NCI-H82 treated with DMSO at 0.1 percent for 48 hours (cell line): ENCODE measurements at regions not wholly inside any gene's neighbourhood (a gene's known extent, or its start where the extent isn't known, plus 50 kb on each side); places are given as distances from the start of the nearest gene placed in this dataset.

Experiments used
- DNase-seq: peaks from one replicate; lab custom pipeline; 2025; ENCODE audit not compliant: unreplicated experiment; lab: John Stamatoyannopoulos, UW

DNA sequence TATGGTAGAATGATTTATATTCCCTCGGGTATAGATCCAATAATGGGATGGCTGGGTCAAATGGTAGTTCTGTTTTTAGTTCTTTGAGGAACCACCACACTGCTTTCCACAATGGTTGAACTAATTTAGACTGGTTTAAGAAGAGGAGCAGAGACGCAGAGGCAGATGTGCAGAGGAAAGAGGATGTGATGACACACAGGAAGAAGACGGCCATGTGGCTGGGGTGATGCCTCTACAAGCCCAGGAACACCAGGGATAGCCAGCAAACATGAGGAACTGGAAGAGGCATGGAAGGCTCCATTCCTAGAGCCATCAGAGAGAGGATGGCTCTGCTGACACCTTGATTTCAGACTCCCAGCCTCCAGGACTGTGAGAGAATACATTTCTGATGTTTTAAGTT lies 218.3 kb upstream of the DTNBP1 start:
- DNase-seq, result no peak

DNA sequence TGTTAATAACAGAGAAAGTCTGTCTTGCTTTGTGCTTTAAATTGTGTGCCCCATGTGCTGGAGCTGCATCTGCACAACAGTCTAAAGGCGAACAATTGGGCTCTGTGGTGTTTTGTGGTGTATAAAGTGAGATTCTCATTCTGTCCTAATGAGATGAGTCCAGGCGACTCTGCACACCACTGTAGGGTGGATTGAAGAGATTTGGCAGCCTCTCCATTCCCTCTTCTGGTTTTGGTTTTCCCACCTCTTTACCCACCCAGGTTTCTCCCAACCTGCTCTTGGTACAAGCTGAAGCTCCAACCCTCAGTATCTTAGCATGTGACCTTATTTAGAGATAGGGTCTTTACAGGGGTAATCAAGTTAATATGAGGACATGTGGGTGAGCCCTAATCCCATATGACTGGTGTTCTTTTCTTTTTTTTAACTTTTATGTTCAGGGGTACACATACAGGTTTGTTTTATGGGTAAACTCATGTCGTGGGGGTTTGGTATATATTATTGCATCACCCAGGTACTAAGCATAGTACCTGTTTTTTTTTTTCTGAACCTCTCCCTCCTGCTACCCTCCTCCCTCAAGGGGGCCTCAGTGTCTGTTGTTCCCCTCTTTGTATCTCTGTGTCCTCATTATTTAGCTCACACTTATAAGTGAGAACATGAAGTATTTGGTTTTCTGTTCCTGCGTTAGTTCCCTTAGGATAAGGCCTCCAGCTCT lies 217.6 kb upstream of the DTNBP1 start:
- no peak for DNase-seq

DNA sequence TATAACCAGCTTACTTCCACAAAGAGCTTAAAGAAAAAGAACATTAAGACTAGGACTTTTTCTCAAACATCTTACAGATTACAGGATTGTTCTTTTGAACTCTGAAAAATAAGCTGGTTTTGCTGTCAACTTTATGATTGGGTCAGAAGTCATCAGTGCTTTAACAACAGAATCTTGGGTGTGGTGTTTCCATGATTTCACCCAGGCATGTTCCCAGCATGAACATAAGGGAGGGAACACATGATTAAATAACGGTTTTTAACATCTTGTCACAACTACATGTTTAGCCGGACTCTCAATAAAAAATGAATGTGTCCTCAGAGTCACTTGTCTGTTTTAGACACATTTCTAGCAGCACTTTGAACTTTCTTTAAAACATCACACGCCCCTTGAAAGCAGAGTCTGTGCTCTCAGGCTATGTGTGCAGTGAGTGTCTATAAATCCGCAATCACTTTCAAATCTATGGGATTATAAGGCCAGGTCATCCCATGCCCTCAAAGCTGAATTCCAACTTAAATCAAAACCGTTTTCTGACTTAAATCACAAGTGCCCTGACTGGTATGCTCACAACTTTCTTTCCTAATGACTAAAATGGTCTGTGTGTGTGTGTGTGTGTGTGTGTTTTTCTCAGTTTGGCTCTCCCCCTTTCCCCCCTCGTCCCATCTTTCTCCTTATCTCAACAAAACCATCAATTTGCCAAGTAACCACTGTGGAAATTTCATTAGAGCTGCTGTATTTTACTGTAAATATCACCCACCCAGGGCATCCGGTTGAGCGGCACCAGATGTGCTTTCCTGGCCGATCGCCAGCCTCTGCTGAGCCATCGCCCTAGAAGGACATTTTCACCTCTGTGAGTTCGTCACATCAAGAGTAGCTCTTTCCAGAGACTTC lies 216.8 kb upstream of the DTNBP1 start:
- DNase-seq, result peak; percentile 31

DNA sequence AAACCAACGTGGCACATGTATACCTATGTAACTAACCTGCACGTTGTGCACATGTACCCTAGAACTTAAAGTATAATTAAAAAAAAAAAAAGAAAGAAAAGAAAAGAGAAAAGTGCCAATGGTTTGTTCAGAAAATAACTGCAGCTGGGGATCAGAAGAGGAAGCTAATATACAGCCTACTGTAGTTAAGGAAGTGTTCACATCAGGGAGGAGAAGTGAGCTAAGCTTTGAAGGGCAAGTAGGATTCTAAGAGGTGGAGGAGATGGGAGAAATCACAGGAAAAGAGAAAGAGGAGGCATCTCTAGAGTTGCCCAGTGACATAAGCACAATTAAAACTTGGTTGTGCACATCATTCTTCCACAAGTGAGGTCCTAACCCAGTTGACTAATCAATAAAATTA lies 214.4 kb upstream of the DTNBP1 start:
- no peak for DNase-seq

DNA sequence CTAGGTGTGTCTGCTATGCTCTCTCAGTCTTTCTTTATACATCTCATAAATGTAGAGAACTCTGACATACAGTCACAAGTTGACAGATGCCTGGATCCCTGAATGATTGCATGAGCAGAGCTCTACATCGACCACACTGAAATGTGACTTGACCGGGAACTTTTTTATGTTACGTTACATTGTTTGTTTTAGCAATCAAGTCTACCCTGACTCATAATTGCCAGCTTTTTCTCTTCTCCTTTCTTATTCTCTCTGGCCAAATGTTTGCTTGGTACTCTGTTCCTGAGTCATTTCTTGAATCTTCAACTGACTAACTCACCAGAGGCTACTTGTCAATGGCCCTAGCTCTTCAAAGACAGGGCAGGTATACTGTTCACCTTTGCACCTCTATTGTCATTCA lies 213.6 kb upstream of the DTNBP1 start:
- DNase-seq, result no peak

DNA sequence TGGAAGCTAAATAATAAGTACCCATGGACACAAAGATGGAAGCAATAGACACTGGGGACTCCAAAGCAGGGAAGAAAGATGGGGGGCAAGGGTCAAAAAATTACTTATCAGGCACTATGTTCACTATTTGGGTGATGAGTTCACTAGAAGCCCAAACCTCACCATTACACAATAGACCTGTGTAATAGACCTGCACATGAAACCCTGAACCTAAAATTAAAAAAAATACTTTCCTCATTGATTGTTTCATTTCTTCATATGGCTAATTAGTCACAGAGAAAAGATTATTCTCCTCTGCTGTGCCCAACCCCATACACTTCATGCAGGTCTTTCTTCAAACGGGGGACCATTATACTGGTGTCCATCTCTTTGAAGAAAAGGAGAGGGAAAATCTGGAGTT lies 213.0 kb upstream of the DTNBP1 start:
- DNase-seq, result no peak

DNA sequence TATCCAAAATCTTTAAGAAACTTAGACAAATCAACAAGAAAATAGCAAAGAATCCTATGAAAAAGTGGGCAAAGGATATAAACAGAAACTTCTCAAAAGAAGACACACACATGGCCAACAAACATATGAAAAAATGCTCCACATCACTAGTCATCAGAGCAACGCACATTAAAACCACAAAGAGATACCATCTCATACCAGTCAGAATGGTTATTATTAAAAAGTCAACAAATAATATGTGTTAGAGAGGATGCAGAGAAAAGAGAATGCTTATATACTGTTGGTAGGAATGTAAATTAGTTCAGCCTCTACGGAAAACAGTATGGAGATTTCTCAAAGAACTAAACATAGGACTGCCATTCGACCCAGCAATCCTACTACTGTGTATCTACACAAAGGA lies 212.0 kb upstream of the DTNBP1 start:
- no peak for DNase-seq

DNA sequence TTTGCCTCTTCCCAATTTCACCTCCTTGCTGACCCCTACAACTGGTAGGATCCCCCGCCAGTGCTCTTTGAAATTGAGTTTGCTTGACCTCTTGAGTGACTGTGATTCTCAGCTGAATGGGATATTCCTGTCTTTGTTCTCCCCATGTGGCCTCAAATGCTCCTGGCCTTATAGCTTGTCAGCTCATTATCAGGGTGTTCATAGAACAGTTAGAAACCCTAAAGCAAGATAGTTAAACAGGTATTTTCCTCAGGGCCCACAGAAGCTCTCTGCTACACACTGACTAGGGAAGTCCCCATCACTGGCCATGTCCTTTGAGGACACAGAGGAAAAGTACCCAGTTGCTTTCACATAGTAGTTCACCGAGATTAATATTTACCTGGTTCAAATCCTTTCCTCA lies 211.5 kb upstream of the DTNBP1 start:
- DNase-seq, result no peak

DNA sequence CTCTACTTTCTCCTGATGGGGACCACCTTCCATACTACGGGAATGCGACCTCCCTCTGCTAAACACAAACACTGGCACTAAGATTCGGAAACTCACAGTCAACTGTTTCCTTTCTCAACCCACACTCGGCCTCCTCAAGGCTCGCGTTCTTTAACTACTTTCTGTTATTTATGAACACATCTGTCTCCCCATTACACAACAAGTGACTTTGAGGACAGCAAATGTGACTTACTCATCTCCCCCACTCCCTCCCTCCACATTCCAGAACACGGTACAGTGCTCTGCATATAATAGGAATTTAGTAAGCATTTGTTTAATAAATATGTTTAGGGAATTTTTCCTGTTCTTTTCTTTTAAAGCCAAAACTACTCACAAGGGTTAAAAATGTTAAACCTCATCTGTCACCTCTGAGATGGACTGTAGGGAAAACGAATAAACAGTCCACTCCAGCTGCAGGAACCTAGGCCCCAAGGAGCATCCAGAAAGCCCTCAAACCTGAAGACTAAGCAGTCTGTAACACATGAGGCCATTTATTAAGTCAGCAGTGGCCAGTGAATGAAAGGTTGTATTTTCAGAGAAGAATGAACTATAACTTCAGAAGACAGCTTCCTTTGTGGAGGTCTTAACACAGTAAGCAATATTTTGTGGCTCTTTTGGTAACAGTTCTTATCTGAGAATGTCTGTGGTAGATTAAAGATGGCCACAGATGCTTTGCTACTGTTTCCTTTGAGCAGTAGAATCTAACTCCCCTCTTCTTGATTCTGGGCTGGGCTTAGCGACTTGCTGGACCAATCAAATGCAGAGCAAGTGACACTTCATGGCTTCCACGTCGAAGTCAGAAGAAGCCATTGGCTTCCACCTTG lies 209.6 kb upstream of the DTNBP1 start:
- DNase-seq, result no peak

DNA sequence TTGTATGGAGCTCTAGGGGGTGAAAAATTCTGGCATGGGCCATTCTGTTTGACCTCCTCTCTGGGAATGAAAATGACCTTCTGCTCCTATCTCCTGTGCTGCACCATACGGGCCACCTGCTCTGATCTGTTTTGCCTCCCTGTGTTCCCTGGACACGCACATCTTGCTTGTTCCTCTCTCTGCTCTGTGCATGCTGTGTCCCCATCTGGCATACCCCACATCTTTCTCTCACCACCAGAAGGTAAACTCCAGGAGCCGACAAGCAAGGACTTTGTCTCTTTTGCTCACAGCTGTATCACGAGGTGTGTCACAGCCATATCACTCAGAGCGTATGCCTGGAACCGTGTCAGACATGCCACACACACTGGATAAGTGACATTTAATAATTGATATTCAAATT lies 208.4 kb upstream of the DTNBP1 start:
- no peak for DNase-seq

DNA sequence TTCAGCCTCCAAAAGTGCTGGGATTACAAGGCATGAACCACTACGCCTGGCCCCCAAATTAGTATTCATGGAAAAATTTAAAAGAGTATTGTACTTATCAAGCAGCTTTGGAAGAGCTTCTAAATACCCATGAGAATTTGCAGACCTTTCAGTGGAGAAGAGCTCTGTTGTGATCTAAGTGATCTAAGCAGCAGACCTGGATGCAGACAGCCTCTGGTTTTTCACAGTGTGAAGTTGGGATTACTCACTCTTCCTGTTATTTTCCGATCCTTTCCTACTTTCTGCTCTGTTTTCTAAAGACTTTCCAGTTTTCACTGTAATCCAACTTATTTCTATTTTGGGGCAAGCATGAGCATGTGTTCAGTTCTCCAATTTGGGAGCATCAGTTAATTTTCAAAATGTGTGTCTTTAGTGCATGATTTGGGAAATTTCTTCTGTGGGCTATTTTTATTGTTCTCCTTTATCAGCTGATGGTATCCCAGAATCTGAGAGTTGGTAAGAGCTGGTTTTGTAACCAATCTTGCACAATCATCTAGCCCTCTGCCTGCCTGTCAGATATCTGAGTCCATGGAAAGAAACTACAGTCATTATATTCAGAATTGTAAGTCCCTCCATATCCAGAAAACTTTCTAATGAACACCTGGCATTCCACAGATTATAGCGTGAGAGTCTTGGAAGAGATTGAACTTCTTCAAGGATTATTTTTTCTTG lies 207.7 kb upstream of the DTNBP1 start:
- no peak for DNase-seq

DNA sequence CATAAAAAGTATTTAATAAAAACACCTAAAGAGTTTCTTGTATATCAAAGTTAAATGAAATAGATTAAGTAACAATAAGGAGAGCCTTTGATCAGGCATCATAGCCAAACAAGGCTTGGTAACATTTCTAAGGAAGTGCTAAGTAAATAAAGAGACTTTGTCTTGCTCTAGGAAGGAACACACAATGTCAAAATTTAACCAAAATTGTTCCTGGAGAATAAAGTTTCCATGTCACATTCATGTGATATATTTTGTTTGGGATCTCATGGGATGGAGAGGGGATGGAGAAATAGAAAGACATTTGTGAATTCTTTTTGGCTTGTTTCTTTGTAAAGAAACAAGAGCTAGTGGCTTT lies 201.9 kb upstream of the DTNBP1 start:
- no peak for DNase-seq

DNA sequence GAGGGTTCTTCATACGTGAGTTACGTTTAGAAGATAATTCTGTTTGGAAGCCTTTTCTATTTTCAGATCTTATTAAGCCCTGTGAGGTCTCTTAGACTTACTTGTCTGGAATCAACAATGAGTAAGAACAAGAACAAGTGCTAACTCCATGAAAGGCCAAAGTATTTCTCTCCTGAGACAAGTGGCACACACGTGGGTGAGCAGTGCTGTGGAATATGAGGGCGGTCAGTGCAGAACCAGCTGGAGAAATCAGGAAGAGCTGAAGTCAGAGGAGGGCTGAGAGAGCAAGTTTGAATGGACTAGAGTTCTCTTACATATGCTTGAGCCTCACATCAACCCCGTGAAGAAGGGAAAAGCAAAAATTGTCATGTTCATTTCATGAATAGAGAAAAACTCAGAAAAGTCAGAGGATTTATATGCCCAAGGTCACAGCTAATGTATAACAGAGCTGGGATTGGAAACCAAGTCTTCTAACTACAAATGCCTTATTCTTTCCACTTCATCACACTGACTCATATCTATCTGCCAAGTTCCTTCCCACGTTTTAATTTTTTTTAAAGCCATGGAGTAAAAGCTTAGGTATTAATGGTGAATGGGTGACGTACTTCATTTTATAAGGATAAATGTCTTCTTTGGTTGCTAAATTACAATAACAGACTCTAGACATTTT lies 201.3 kb upstream of the DTNBP1 start:
- DNase-seq, result no peak

DNA sequence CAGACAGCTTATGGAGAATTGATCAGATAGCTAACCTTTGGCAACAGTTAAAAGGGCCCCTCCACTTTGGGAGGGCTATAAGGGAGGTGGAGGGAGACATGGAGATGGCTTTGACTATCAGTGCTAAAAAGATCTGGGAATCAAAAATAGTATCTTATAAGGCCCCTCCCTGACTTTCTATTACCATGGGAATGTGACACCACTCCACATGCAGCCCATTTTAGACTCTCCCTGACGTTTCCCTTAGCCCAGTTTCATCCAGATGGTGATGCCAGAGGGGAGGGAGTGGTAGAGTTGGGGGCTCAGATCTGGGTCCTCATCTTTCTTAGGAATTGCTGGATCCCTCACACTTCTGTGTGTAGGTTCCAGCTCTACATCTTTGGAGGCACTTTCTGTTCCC lies 200.0 kb upstream of the DTNBP1 start:
- no peak for DNase-seq

DNA sequence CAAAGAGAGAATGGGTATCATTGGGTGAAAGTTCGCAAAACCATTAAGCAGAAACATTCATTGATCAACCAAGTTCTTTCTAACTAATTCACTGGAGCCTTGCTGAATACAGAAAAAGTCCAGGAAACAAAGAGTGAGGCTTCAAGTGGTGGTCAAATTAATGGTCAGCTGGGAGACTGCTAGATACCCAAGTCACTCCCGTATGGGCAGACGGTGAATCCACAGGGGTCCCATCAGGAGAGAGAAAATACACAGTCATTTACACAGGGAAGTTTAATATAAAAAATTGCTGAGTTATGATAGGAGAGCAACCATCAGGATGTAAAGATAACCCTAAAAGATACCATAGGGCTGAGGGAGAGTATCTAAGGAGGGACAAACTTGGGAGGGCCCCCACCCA lies 198.7 kb upstream of the DTNBP1 start:
- no peak for DNase-seq

DNA sequence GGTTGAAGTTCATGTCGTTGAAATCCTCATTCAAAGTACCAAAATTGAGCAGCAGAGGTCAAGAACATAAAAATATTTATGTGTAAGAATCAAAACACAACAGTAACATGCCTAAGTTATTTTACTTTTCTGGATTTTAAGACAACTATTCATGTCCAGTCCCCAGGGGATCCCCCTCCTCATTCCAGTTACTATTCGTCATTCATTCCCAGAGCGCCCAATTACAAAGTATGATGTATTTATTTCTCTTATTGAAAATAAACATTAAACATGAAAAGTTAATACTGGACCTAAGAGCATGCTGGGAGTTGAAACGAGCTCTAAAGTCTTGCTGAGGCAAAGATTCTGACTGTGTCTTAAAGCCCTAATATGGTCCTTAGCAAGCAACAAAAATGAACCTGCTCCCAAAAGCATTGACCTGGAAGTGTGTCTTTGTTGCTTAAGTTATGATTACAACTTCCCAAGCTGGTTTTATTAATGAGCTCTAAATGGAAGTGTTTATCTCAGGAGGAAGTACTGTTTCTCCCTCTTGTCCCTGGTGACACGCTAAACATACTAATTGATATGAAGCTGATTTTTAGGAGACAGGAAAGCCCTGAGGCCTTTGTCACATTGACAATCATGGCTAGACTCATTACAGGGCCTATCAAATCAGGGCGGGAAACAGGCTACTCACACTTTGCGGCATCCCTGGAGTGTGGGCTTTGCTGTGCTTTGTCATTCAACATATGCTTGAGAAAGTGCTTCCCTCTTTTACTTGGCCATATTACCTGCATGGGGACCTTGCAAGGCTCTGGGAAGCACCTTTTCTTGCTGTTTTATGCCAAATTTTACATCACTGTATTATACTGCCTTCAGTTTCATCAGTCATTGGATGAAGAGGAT lies 192.2 kb upstream of the DTNBP1 start:
- no peak for DNase-seq

DNA sequence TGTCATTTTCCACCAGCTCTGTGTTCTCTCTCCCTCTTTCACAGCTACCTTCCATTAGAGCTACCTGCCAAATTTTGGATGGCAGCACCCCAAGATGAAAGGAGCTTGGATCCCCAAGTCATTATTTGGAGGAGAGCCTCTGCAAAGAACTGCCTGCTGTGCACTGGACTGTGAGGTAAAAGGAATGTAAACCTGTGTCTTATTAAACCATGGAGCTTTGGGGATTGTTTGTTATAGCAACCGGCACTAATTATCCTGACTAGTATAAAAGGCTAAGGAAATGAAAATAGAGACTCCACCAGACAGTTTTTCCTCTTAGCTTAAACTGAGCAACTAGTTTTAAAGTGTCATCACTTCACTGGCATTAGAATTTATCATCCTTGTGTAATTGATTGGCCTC lies 191.6 kb upstream of the DTNBP1 start:
- no peak for DNase-seq

DNA sequence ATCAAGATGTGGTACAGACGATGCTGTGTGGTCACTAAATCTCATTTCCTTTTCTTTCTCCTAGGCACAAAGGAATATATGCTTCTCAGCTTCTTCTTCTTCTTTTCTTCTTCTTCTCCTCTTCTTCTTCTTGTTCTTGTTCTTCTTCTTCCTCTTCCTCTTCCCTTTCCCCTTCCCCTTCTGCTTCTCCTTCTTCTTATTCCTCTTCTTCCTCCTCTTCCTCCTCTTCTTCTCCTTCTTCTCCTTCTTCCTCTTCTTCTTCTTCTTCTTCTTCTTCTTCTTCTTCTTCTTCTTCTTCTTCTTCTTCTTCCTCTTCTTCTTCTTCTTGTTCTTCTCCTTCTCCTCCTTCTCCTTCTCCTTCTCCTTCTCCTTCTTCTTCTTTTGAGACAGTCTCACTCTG lies 190.4 kb upstream of the DTNBP1 start:
- no peak for DNase-seq

DNA sequence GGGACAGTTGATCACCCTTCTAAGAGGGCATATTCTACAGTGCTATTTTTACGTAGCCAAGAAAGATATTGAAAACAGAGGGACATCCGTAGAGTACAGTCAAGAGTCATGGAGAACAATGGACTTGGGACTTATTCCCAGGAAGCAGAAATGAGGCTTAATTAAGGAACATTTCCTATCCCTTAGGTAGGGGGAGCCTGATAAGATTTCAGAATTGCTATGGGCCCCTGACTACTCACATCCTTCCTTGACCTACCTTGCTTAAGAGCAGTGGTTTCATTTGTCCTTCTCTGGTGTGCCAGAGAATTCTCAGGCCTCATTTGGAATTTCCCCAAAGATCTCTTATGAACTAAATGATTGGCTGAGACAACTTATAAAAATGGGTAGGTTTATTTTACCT lies 189.5 kb upstream of the DTNBP1 start:
- no peak for DNase-seq

DNA sequence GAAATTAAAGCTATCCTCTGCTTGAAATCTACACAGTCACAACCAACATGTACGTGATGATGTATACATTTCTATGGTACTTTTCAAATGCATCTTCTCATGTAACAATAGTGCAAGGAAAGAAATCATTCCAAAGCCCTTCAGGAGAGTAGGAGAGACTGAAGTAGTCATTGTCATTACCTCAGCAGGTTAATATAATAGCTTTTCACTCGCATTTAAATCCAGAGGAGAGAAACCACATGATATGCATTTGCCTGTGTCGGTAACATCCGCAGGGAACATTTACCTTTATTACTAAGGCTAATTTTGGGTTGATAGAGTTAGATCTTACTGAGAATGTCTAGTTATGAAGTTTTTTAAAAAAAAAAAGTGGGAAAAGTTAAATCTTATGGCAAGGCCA lies 186.6 kb upstream of the DTNBP1 start:
- DNase-seq, result no peak
